ENCODE measurements at regions not wholly inside any gene's neighbourhood (a gene's known extent, or its start where the extent isn't known, plus 50 kb on each side); places are given as distances from the start of the nearest gene placed in this dataset.

GRCh38 chr10:111833251-111833650, 350.3 kb downstream of the GPAM start:
- no peaks in the 10 kb centered on the region for H3K4me1 ChIP-seq (ENCODE audit: insufficient read depth, low read length, poor library complexity, severe bottlenecking)
- H3K9me3 ChIP-seq (ENCODE audit: insufficient read depth, low read depth, low read length), result no peaks in the 10 kb centered on the region
- TF ChIP-seq CTCF (conservative IDR thresholded peaks at IDR 0.05; ENCODE audit: low read length) (no peak), EZH2phosphoT487 (IDR thresholded peaks at IDR 0.05; ENCODE audit: borderline replicate concordance) (no peak)
- H3K79me2 ChIP-seq (ENCODE audit: insufficient read depth, low read length), result no peaks in the 10 kb centered on the region
- H3K9ac ChIP-seq (ENCODE audit: low read depth, low read length, poor library complexity, severe bottlenecking), result no peak overlapping the region
- no peak overlapping the region for H2AFZ ChIP-seq (ENCODE audit: low read length)
- H3K27me3 ChIP-seq (ENCODE audit: insufficient read depth, low read length, poor library complexity, severe bottlenecking), result no peaks in the 10 kb centered on the region
- no peak overlapping the region for H3K4me2 ChIP-seq (ENCODE audit: low read depth, low read length, poor library complexity, severe bottlenecking)
- no peaks in the 10 kb centered on the region for H3F3A ChIP-seq (ENCODE audit: low read depth)
- H3K9me2 ChIP-seq (replicated peaks; ENCODE audit: low read depth, low read length), result no peaks in the 10 kb centered on the region
- no peaks in the 10 kb centered on the region for H4K20me1 ChIP-seq (ENCODE audit: insufficient read depth, low read length, poor library complexity, severe bottlenecking)
- H3K4me3 ChIP-seq (ENCODE audit: low read length, poor library complexity, severe bottlenecking), result no peak overlapping the region
- no peaks in the 10 kb centered on the region for H3K36me3 ChIP-seq (ENCODE audit: insufficient read depth, low read length)

GRCh38 chr10:111835574-111835973, 348.0 kb downstream of the GPAM start:
- Histone ChIP-seq H3K9ac (ENCODE audit: low read depth, low read length, poor library complexity, severe bottlenecking) (no peak overlapping the region), H2AFZ (ENCODE audit: low read length) (no peak overlapping the region), H3K4me1 (ENCODE audit: insufficient read depth, low read length, poor library complexity, severe bottlenecking) (no peaks in the 10 kb centered on the region), H3K79me2 (ENCODE audit: insufficient read depth, low read length) (no peaks in the 10 kb centered on the region), H3K27me3 (ENCODE audit: insufficient read depth, low read length, poor library complexity, severe bottlenecking) (no peaks in the 10 kb centered on the region), H3K4me2 (ENCODE audit: low read depth, low read length, poor library complexity, severe bottlenecking) (no peak overlapping the region), H3K4me3 (ENCODE audit: low read length, poor library complexity, severe bottlenecking) (no peak overlapping the region), H3K9me3 (ENCODE audit: insufficient read depth, low read depth, low read length) (no peaks in the 10 kb centered on the region), H3F3A (ENCODE audit: low read depth) (no peaks in the 10 kb centered on the region), H3K36me3 (ENCODE audit: insufficient read depth, low read length) (no peaks in the 10 kb centered on the region), H4K20me1 (ENCODE audit: insufficient read depth, low read length, poor library complexity, severe bottlenecking) (no peaks in the 10 kb centered on the region), H3K9me2 (replicated peaks; ENCODE audit: low read depth, low read length) (no peaks in the 10 kb centered on the region)
- TF ChIP-seq EZH2phosphoT487 (IDR thresholded peaks at IDR 0.05; ENCODE audit: borderline replicate concordance) (no peak), CTCF (conservative IDR thresholded peaks at IDR 0.05; ENCODE audit: low read length) (no peak)

DNA sequence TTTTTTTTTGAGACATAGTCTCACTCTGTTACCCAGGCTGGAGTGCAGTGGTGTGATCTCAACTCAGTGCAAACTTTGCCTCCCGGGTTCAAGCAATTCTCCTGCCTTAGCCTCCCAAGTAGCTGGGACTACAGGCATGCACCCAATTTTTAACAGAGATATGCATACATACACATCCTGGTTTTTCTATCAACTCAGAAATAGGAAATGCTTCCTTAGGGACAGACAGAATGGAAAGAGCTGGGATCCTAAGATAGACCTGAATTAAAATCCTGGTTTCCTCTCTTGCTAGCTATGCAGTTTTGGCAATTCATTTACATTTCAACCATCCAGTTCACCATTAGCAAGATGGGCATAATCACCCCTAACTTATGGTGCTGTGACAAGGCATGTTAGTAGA, 347.5 kb downstream of the GPAM start:
- H3K36me3 ChIP-seq (ENCODE audit: insufficient read depth, low read length), result no peaks in the 10 kb centered on the region
- H3K9ac ChIP-seq (ENCODE audit: low read depth, low read length, poor library complexity, severe bottlenecking), result no peak overlapping the region
- H2AFZ ChIP-seq (ENCODE audit: low read length), result no peak overlapping the region
- no peak overlapping the region for H3K4me2 ChIP-seq (ENCODE audit: low read depth, low read length, poor library complexity, severe bottlenecking)
- no peaks in the 10 kb centered on the region for H3K9me3 ChIP-seq (ENCODE audit: insufficient read depth, low read depth, low read length)
- H3F3A ChIP-seq (ENCODE audit: low read depth), result no peaks in the 10 kb centered on the region
- no peaks in the 10 kb centered on the region for H3K79me2 ChIP-seq (ENCODE audit: insufficient read depth, low read length)
- no peaks in the 10 kb centered on the region for H3K4me1 ChIP-seq (ENCODE audit: insufficient read depth, low read length, poor library complexity, severe bottlenecking)
- H3K27me3 ChIP-seq (ENCODE audit: insufficient read depth, low read length, poor library complexity, severe bottlenecking), result no peaks in the 10 kb centered on the region
- no peak for TF ChIP-seq EZH2phosphoT487 (IDR thresholded peaks at IDR 0.05; ENCODE audit: borderline replicate concordance)
- no peak for TF ChIP-seq CTCF (conservative IDR thresholded peaks at IDR 0.05; ENCODE audit: low read length)
- no peak overlapping the region for H3K4me3 ChIP-seq (ENCODE audit: low read length, poor library complexity, severe bottlenecking)
- H3K9me2 ChIP-seq (replicated peaks; ENCODE audit: low read depth, low read length), result no peaks in the 10 kb centered on the region
- H4K20me1 ChIP-seq (ENCODE audit: insufficient read depth, low read length, poor library complexity, severe bottlenecking), result no peaks in the 10 kb centered on the region

Measured in Loucy (cell line).